ENCODE measurements at regions not wholly inside any gene's neighbourhood (a gene's known extent, or its start where the extent isn't known, plus 50 kb on each side); places are given as distances from the start of the nearest gene placed in this dataset.
"Not testable (repeated sequence)": the region's sequence is repeated elsewhere in the genome, so short reads cannot be mapped to it uniquely, and the experiment has no call there.

- not testable (repeated sequence) for TF ChIP-seq POLR2A, CTCF (IDR thresholded peaks at IDR 0.05)
These were observed 604.1 kb downstream of the TFAP2A start for GRCh38 chr6:9810727-9811126.

Data from uterus (tissue), 2 donors.